Ishikawa (cell line): ENCODE measurements at regions not wholly inside any gene's neighbourhood (a gene's known extent, or its start where the extent isn't known, plus 50 kb on each side); places are given as distances from the start of the nearest gene placed in this dataset.

Experiments used
- CREB1 ChIP-seq: IDR thresholded peaks from 2 replicates; pipeline ENCODE4 v1.6.1; 2012; ENCODE audit warnings: low read depth
- RAD21 ChIP-seq: IDR thresholded peaks from 2 replicates; pipeline ENCODE4 v1.6.1; 2012; ENCODE audit warnings: low read depth
- TCF12 ChIP-seq: IDR thresholded peaks from 2 replicates; pipeline ENCODE4 v1.6.1; 2012; ENCODE audit warnings: low read depth
- TF ChIP-seq, protein P1 (sequence below): IDR thresholded peaks from 2 replicates; pipeline ENCODE4 v1.6.1; 2012

DNA sequence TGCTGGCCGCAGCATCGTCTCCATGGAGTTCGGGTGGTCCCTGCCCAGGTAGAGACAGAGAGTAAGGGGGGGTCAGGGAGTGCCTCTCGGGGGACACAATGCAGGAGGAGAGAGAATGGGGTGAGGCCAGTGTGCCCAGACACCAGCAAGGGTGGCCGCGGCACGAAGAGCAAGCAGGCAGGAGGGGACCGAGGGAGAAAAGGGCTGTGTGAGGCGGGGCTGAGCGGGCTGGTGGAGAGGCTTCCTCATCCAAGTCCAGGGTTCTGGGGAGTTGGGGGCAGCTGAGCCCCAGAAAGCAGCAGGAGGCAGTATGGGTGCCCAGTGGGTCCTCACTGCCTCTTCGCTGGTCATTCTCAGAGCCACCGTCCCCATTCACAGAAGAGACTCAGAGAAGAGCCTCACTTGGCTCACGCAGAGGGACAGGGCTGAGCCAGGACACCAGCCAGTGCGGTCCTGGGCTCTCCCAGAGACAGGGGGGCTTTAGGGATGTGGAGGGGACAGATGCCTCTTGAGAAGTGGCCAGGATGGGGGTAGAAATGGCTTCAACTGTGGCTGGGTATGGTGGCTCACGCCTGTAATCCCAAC, 78.9 kb downstream of the MICALL2 start:
- TF ChIP-seq, protein P1, sequence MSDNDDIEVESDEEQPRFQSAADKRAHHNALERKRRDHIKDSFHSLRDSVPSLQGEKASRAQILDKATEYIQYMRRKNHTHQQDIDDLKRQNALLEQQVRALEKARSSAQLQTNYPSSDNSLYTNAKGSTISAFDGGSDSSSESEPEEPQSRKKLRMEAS: no peak
- TF ChIP-seq TCF12 (no peak), RAD21 (no peak), CREB1 (no peak)
